ENCODE measurements at regions not wholly inside any gene's neighbourhood (a gene's known extent, or its start where the extent isn't known, plus 50 kb on each side); places are given as distances from the start of the nearest gene placed in this dataset.

DNA sequence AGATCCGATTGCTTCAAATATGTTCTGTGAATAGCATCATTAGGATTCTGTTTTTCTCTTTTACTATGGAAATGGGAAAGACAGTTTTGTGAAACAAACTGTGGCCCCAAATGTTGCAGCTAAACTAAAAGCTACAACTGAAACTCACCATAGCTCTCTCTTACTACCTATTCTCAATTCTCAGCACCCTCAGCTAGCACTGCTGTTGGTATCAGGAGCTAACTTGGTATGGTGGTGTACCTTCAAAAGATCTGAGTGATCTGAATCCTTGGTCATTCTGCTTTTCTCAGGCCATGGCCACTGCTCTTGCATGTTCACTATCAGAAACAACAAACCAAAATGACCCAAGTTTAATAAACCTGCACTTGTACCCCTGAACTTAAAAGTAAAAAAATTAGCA is 1208.0 kb downstream of the SORCS1 start:
- Histone ChIP-seq H3K18ac (ENCODE audit: extremely low read depth, low read length) (no peak overlapping the region), H3K4ac (replicated peaks; ENCODE audit: insufficient read length, low read depth, low read length) (no peak overlapping the region), H3K4me3 (ENCODE audit: extremely low read depth in 1 of 4, insufficient read depth in 2 of 4, low read depth in 3 of 4, low read length in 4 of 4) (no peak overlapping the region), H4K5ac (ENCODE audit: insufficient read length, low read depth, low read length) (no peak overlapping the region), H2AK5ac (ENCODE audit: low read depth, low read length) (no peak overlapping the region), H3K4me2 (ENCODE audit: insufficient read depth in 1 of 2, low read depth in 2 of 2, low read length in 2 of 2) (no peak overlapping the region), H3K27ac (ENCODE audit: low read depth, low read length) (no peak overlapping the region), H2BK5ac (ENCODE audit: low read depth, low read length) (no peak overlapping the region), H3K14ac (ENCODE audit: insufficient read length) (no peak overlapping the region), H3K9ac (replicated peaks in 1 of 4; ENCODE audit: extremely low read depth in 1 of 4, low read depth in 3 of 4, low read length in 3 of 4) (no peak overlapping the region), H3K9me3 (ENCODE audit: insufficient read depth in 2 of 2, low read depth in 1 of 2, low read length in 1 of 2) (no peaks in the 10 kb centered on the region), H3K79me2 (ENCODE audit: control insufficient read depth in 1 of 2, insufficient read depth in 2 of 2, low read length in 2 of 2) (no peaks in the 10 kb centered on the region), H3K79me1 (ENCODE audit: low read depth, low read length) (no peaks in the 10 kb centered on the region), H4K20me1 (replicated peaks in 1 of 2; ENCODE audit: control insufficient read depth in 1 of 2, insufficient read depth in 2 of 2, low read length in 2 of 2) (no peaks in the 10 kb centered on the region), H3K36me3 (ENCODE audit: control insufficient read depth in 2 of 4, insufficient read depth in 4 of 4, low read length in 3 of 4) (no peaks in the 10 kb centered on the region), H2AFZ (ENCODE audit: low read length) (no peak overlapping the region), H3K23me2 (ENCODE audit: low read depth, low read length) (no peaks in the 10 kb centered on the region), H2BK20ac (ENCODE audit: low read length) (no peak overlapping the region), H2BK12ac (ENCODE audit: low read depth, low read length) (no peak overlapping the region), H2BK120ac (replicated peaks; ENCODE audit: low read depth, low read length) (no peak overlapping the region), H3K27me3 (replicated peaks in 1 of 4; ENCODE audit: control insufficient read depth in 3 of 4, extremely low read depth in 1 of 4, insufficient read depth in 3 of 4, low read length in 3 of 4) (peaks cover 0 to 1% (median 0%) of the 10 kb centered on the region in 4 experiments; a peak in 1 of 7 replicates), H4K91ac (replicated peaks; ENCODE audit: insufficient read length, low read length) (no peak overlapping the region), H3K4me1 (replicated peaks in 1 of 4; ENCODE audit: control insufficient read depth in 3 of 4, insufficient read depth in 4 of 4, low read length in 3 of 4) (peaks cover 0 to 3% (median 1%) of the 10 kb centered on the region in 4 experiments; a peak in 2 of 7 replicates), H4K8ac (ENCODE audit: extremely low read depth, insufficient read depth, low read length) (no peak overlapping the region), H2BK15ac (ENCODE audit: low read length) (no peak overlapping the region), H3K23ac (ENCODE audit: insufficient read length) (no peak overlapping the region), H3K56ac (replicated peaks; ENCODE audit: insufficient read length, low read depth, low read length) (no peak overlapping the region)
- CTCF ChIA-PET (ENCODE audit: partially characterized antibody), result interaction anchor here (1.2 to 3.5 kb wide), 2 partner anchors 18 to 233 kb away, joined by 3 to 22 read pairs; no protein-coding TSS in a partner anchor
- DNase-seq (ENCODE audit: low read depth in 1 of 2, low spot score in 2 of 2), result no peak
- 88% methylated on average over 1 of the region's 1 CpG; no CpG with 5 or more reads in 1 of the 2 experiments for WGBS, 2 experiments (ENCODE audit: extremely low coverage in 1 of 2, insufficient coverage in 1 of 2, insufficient read length in 1 of 2, insufficient replicate concordance in 2 of 2, low coverage in 1 of 2, low lambda C conversion rate in 2 of 2, missing lambda C conversion rate in 1 of 2)
- POLR2A ChIA-PET (ENCODE audit: partially characterized antibody), result no interaction called here
- TF ChIP-seq CHD1 (IDR thresholded peaks at IDR 0.05; ENCODE audit: low read depth, low read length) (no peak), GABPA (IDR thresholded peaks at IDR 0.05; ENCODE audit: borderline replicate concordance, insufficient read depth, low read length) (no peak), SRF (IDR thresholded peaks at IDR 0.05; ENCODE audit: low read depth, low read length) (no peak), TBP (IDR thresholded peaks at IDR 0.05; ENCODE audit: low read depth, low read length) (no peak), TEAD4 (IDR thresholded peaks at IDR 0.05; ENCODE audit: low read depth, low read length) (no peak), TAF7 (optimal IDR thresholded peaks at IDR 0.05; ENCODE audit: borderline replicate concordance, low read depth, low read length) (no peak), EZH2 (IDR thresholded peaks at IDR 0.05; ENCODE audit: low read depth, low read length, severe bottlenecking) (no peak), SIN3A (conservative IDR thresholded peaks at IDR 0.05 in 1 of 2, IDR thresholded peaks at IDR 0.05 in 1 of 2; ENCODE audit: low read depth in 1 of 2, low read length in 2 of 2) (no peak), JUND (IDR thresholded peaks at IDR 0.05; ENCODE audit: low read length) (no peak), RFX5 (IDR thresholded peaks at IDR 0.05; ENCODE audit: borderline replicate concordance, low read depth, low read length) (no peak), GTF2F1 (IDR thresholded peaks at IDR 0.05; ENCODE audit: borderline replicate concordance, low read depth, low read length) (no peak), SAP30 (IDR thresholded peaks at IDR 0.05; ENCODE audit: insufficient read depth, insufficient replicate concordance, low read length) (no peak)
- TF ChIP-seq, protein P1, sequence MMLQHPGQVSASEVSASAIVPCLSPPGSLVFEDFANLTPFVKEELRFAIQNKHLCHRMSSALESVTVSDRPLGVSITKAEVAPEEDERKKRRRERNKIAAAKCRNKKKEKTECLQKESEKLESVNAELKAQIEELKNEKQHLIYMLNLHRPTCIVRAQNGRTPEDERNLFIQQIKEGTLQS (IDR thresholded peaks at IDR 0.05; ENCODE audit: insufficient read depth, low read depth, low read length), result no peak
- no peak for FAIRE-seq
